ENCODE measurements at regions not wholly inside any gene's neighbourhood (a gene's known extent, or its start where the extent isn't known, plus 50 kb on each side); places are given as distances from the start of the nearest gene placed in this dataset.

- H3K9ac ChIP-seq (ENCODE audit: insufficient read length, low read depth), result no peak overlapping the region
- H3K4me1 ChIP-seq (ENCODE audit: insufficient read depth, insufficient read length), result no peaks in the 10 kb centered on the region
- H3K9me3 ChIP-seq (ENCODE audit: insufficient read depth, low read length), result peaks cover 12% of the 10 kb centered on the region
- no peaks in the 10 kb centered on the region for H3K27me3 ChIP-seq (ENCODE audit: insufficient read depth, insufficient read length)
- H3K36me3 ChIP-seq (ENCODE audit: insufficient read depth, insufficient read length, low read length), result no peaks in the 10 kb centered on the region
- DNase-seq (ENCODE audit: low read depth, low spot score), result no peak
- TF ChIP-seq SUZ12 (IDR thresholded peaks at IDR 0.05; ENCODE audit: extremely low read depth, insufficient read depth, insufficient read length), result no peak
- no peak for TF ChIP-seq ZNF274 (IDR thresholded peaks at IDR 0.05; ENCODE audit: low read depth, low read length)
- TF ChIP-seq YY1 (IDR thresholded peaks at IDR 0.05; ENCODE audit: insufficient read depth, insufficient read length), result no peak
- no peak overlapping the region for H3K4me3 ChIP-seq (ENCODE audit: insufficient read length, low read depth)
Observed at GRCh38 chr2:8528863-8529262, 153.0 kb upstream of the ID2 start.

GRCh38 chr2:8529706-8530277 is 152.1 kb upstream of the ID2 start:
- Histone ChIP-seq H3K4me1 (ENCODE audit: insufficient read depth, insufficient read length) (peaks cover 4% of the 10 kb centered on the region), H3K27me3 (ENCODE audit: insufficient read depth, insufficient read length) (no peaks in the 10 kb centered on the region), H3K36me3 (ENCODE audit: insufficient read depth, insufficient read length, low read length) (no peaks in the 10 kb centered on the region), H3K4me3 (ENCODE audit: insufficient read length, low read depth) (no peak overlapping the region), H3K9ac (ENCODE audit: insufficient read length, low read depth) (no peak overlapping the region), H3K9me3 (ENCODE audit: insufficient read depth, low read length) (peaks cover 12% of the 10 kb centered on the region)
- TF ChIP-seq YY1 (IDR thresholded peaks at IDR 0.05; ENCODE audit: insufficient read depth, insufficient read length) (no peak), ZNF274 (IDR thresholded peaks at IDR 0.05; ENCODE audit: low read depth, low read length) (no peak)
- DNase-seq (ENCODE audit: low read depth, low spot score), result no peak

GRCh38 chr2:8531481-8531880 is 150.4 kb upstream of the ID2 start:
- peaks cover 12% of the 10 kb centered on the region for H3K9me3 ChIP-seq (ENCODE audit: insufficient read depth, low read length)
- no peak for DNase-seq (ENCODE audit: low read depth, low spot score)

GRCh38 chr2:8532438-8532837 is 149.4 kb upstream of the ID2 start:
- H3K36me3 ChIP-seq (ENCODE audit: insufficient read depth, insufficient read length, low read length), result no peaks in the 10 kb centered on the region
- DNase-seq (ENCODE audit: low read depth, low spot score), result no peak
- H3K4me3 ChIP-seq (ENCODE audit: insufficient read length, low read depth), result no peak overlapping the region
- peaks cover 12% of the 10 kb centered on the region for H3K4me1 ChIP-seq (ENCODE audit: insufficient read depth, insufficient read length)
- TF ChIP-seq SUZ12 (IDR thresholded peaks at IDR 0.05; ENCODE audit: extremely low read depth, insufficient read depth, insufficient read length), result no peak
- TF ChIP-seq ZNF274 (IDR thresholded peaks at IDR 0.05; ENCODE audit: low read depth, low read length), result no peak
- no peaks in the 10 kb centered on the region for H3K27me3 ChIP-seq (ENCODE audit: insufficient read depth, insufficient read length)
- peaks cover 12% of the 10 kb centered on the region for H3K9me3 ChIP-seq (ENCODE audit: insufficient read depth, low read length)
- H3K9ac ChIP-seq (ENCODE audit: insufficient read length, low read depth), result no peak overlapping the region

More at GRCh38 chr2:8531481-8531880, 150.4 kb upstream of the ID2 start:
- H3K4me3 ChIP-seq (ENCODE audit: insufficient read length, low read depth), result no peak overlapping the region
- no peak overlapping the region for H3K9ac ChIP-seq (ENCODE audit: insufficient read length, low read depth)
- peaks cover 12% of the 10 kb centered on the region for H3K4me1 ChIP-seq (ENCODE audit: insufficient read depth, insufficient read length)
- TF ChIP-seq YY1 (IDR thresholded peaks at IDR 0.05; ENCODE audit: insufficient read depth, insufficient read length), result no peak
- TF ChIP-seq SUZ12 (IDR thresholded peaks at IDR 0.05; ENCODE audit: extremely low read depth, insufficient read depth, insufficient read length), result no peak
- no peak for TF ChIP-seq ZNF274 (IDR thresholded peaks at IDR 0.05; ENCODE audit: low read depth, low read length)
- no peaks in the 10 kb centered on the region for H3K36me3 ChIP-seq (ENCODE audit: insufficient read depth, insufficient read length, low read length)
- H3K27me3 ChIP-seq (ENCODE audit: insufficient read depth, insufficient read length), result no peaks in the 10 kb centered on the region

- H3K9ac ChIP-seq (ENCODE audit: insufficient read length, low read depth), result no peak overlapping the region
- H3K36me3 ChIP-seq (ENCODE audit: insufficient read depth, insufficient read length, low read length), result no peaks in the 10 kb centered on the region
- no peak for DNase-seq (ENCODE audit: low read depth, low spot score)
- peaks cover 12% of the 10 kb centered on the region for H3K4me1 ChIP-seq (ENCODE audit: insufficient read depth, insufficient read length)
- H3K4me3 ChIP-seq (ENCODE audit: insufficient read length, low read depth), result no peak overlapping the region
- H3K9me3 ChIP-seq (ENCODE audit: insufficient read depth, low read length), result peaks cover 12% of the 10 kb centered on the region
- no peaks in the 10 kb centered on the region for H3K27me3 ChIP-seq (ENCODE audit: insufficient read depth, insufficient read length)
- TF ChIP-seq YY1 (IDR thresholded peaks at IDR 0.05; ENCODE audit: insufficient read depth, insufficient read length) (no peak), ZNF274 (IDR thresholded peaks at IDR 0.05; ENCODE audit: low read depth, low read length) (no peak), SUZ12 (IDR thresholded peaks at IDR 0.05; ENCODE audit: extremely low read depth, insufficient read depth, insufficient read length) (no peak)
Observed at GRCh38 chr2:8533923-8534322, 147.9 kb upstream of the ID2 start.

GRCh38 chr2:8534386-8534728 is 147.5 kb upstream of the ID2 start:
- no peak for TF ChIP-seq ZNF274 (IDR thresholded peaks at IDR 0.05; ENCODE audit: low read depth, low read length)
- no peak for TF ChIP-seq SUZ12 (IDR thresholded peaks at IDR 0.05; ENCODE audit: extremely low read depth, insufficient read depth, insufficient read length)
- TF ChIP-seq YY1 (IDR thresholded peaks at IDR 0.05; ENCODE audit: insufficient read depth, insufficient read length), result no peak
- H3K36me3 ChIP-seq (ENCODE audit: insufficient read depth, insufficient read length, low read length), result no peaks in the 10 kb centered on the region
- no peak overlapping the region for H3K9ac ChIP-seq (ENCODE audit: insufficient read length, low read depth)
- H3K27me3 ChIP-seq (ENCODE audit: insufficient read depth, insufficient read length), result no peaks in the 10 kb centered on the region
- H3K4me1 ChIP-seq (ENCODE audit: insufficient read depth, insufficient read length), result peaks cover 12% of the 10 kb centered on the region
- H3K9me3 ChIP-seq (ENCODE audit: insufficient read depth, low read length), result peaks cover 12% of the 10 kb centered on the region
- H3K4me3 ChIP-seq (ENCODE audit: insufficient read length, low read depth), result no peak overlapping the region
- no peak for DNase-seq (ENCODE audit: low read depth, low spot score)

GRCh38 chr2:8534729-8535468 is 147.0 kb upstream of the ID2 start:
- Histone ChIP-seq H3K27me3 (ENCODE audit: insufficient read depth, insufficient read length) (no peaks in the 10 kb centered on the region), H3K9me3 (ENCODE audit: insufficient read depth, low read length) (peaks cover 12% of the 10 kb centered on the region), H3K9ac (ENCODE audit: insufficient read length, low read depth) (no peak overlapping the region), H3K36me3 (ENCODE audit: insufficient read depth, insufficient read length, low read length) (no peaks in the 10 kb centered on the region), H3K4me1 (ENCODE audit: insufficient read depth, insufficient read length) (peaks cover 12% of the 10 kb centered on the region), H3K4me3 (ENCODE audit: insufficient read length, low read depth) (no peak overlapping the region)
- DNase-seq (ENCODE audit: low read depth, low spot score), result no peak
- TF ChIP-seq YY1 (IDR thresholded peaks at IDR 0.05; ENCODE audit: insufficient read depth, insufficient read length) (no peak), ZNF274 (IDR thresholded peaks at IDR 0.05; ENCODE audit: low read depth, low read length) (no peak), SUZ12 (IDR thresholded peaks at IDR 0.05; ENCODE audit: extremely low read depth, insufficient read depth, insufficient read length) (no peak)

Data from NT2/D1 (cell line).